Neural progenitor cell (in vitro differentiated cells): ENCODE measurements at regions not wholly inside any gene's neighbourhood (a gene's known extent, or its start where the extent isn't known, plus 50 kb on each side); places are given as distances from the start of the nearest gene placed in this dataset.

Experiments used
- CTCF ChIP-seq: fragments of 200-600 bp; sonication (generic); IDR thresholded peaks from 2 replicates; pipeline ENCODE4 v1.5.1; 2017; ENCODE audit warnings: antibody characterized with exemption, mild to moderate bottlenecking
- EZH2 ChIP-seq: fragments of 200-600 bp; sonication (generic); IDR thresholded peaks from 2 replicates; pipeline ENCODE4 v1.6.1; 2017; ENCODE audit warnings: antibody characterized with exemption, mild to moderate bottlenecking, moderate library complexity
- EZH2phosphoT487 ChIP-seq: fragments of 200-600 bp; sonication (generic); IDR thresholded peaks from 2 replicates; pipeline ENCODE4 v1.6.1; 2017; ENCODE audit warnings: antibody characterized with exemption

GRCh38 chr4:30269850-30270249, 450.3 kb upstream of the PCDH7 start:
- TF ChIP-seq CTCF = peak; percentile 54
- TF ChIP-seq EZH2 = no peak
- no peak for TF ChIP-seq EZH2phosphoT487
